ENCODE measurements at regions not wholly inside any gene's neighbourhood (a gene's known extent, or its start where the extent isn't known, plus 50 kb on each side); places are given as distances from the start of the nearest gene placed in this dataset.

DNA sequence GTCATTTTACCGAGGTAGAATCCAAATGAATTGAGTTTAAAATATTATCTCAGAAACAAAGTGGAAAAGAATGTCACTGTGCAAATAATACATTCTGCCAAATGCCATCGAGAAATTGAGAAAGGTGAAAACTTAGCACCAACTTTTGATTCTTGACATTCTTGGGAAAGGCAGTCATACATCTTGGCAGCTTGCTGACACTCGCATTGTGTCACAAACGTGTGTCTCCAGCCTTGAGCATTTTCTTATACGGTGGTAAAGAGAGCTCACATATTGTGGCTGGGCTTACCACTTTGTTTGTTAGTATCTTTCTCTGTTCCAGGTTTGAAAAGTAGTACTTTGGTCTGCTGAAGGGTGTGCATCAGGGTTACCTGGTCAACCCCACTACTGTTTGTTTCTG, 1456.1 kb downstream of the BRINP3 start:
- H3K36me3 ChIP-seq: no peaks in the 10 kb centered on the region
- intact Hi-C loops (cut with DNase I): no loop called here
- no peak overlapping the region for H3K4me3 ChIP-seq
- no peaks in the 10 kb centered on the region for H3K27me3 ChIP-seq
- TF ChIP-seq POLR2AphosphoS5 (IDR thresholded peaks at IDR 0.05) (no peak), POLR2A (IDR thresholded peaks at IDR 0.05) (no peak), EP300 (IDR thresholded peaks at IDR 0.05) (no peak)
- TF ChIP-seq, protein P1, sequence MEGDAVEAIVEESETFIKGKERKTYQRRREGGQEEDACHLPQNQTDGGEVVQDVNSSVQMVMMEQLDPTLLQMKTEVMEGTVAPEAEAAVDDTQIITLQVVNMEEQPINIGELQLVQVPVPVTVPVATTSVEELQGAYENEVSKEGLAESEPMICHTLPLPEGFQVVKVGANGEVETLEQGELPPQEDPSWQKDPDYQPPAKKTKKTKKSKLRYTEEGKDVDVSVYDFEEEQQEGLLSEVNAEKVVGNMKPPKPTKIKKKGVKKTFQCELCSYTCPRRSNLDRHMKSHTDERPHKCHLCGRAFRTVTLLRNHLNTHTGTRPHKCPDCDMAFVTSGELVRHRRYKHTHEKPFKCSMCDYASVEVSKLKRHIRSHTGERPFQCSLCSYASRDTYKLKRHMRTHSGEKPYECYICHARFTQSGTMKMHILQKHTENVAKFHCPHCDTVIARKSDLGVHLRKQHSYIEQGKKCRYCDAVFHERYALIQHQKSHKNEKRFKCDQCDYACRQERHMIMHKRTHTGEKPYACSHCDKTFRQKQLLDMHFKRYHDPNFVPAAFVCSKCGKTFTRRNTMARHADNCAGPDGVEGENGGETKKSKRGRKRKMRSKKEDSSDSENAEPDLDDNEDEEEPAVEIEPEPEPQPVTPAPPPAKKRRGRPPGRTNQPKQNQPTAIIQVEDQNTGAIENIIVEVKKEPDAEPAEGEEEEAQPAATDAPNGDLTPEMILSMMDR (IDR thresholded peaks at IDR 0.05): no peak
- H3K27ac ChIP-seq: no peak overlapping the region
- H3K9me3 ChIP-seq: peaks cover 0 to 3% (median 0%) of the 10 kb centered on the region in 4 donors
- no peak for DNase-seq
- WGBS, 2 donors: 82 to 87% methylated on average over 5 of the region's 5 CpGs
- H3K4me1 ChIP-seq: no peaks in the 10 kb centered on the region

DNA sequence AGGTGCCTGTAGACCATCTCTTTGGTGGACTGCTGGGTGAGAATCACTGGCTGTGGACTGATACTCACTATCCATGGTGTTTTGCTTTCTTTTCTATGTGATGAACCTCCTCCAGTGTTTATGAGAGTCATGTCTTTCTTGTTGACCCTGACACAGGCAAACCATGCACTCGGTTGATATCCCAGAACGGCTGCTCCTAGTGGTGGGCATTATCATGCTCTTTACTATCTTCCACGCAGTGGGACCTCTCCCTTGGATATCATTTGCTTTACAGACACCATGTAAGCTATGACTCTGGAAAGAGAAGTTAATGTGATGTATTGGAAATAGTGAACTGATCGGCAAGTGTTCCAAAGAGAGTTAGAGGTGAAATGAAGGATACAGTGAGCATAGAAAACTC, 1455.6 kb downstream of the BRINP3 start:
- no peak for DNase-seq
- H3K9me3 ChIP-seq: peaks cover 0 to 3% (median 0%) of the 10 kb centered on the region in 4 donors
- no peaks in the 10 kb centered on the region for H3K36me3 ChIP-seq
- H3K4me1 ChIP-seq: no peaks in the 10 kb centered on the region
- TF ChIP-seq POLR2AphosphoS5 (IDR thresholded peaks at IDR 0.05): no peak
- no peak for TF ChIP-seq EP300 (IDR thresholded peaks at IDR 0.05)
- TF ChIP-seq, protein P1 (IDR thresholded peaks at IDR 0.05): no peak
- TF ChIP-seq POLR2A (IDR thresholded peaks at IDR 0.05): no peak
- intact Hi-C loops (cut with DNase I): no loop called here
- no peak overlapping the region for H3K27ac ChIP-seq
- no peaks in the 10 kb centered on the region for H3K27me3 ChIP-seq
- WGBS, 2 donors: 82 to 87% methylated on average over 4 of the region's 4 CpGs
- no peak overlapping the region for H3K4me3 ChIP-seq

DNA sequence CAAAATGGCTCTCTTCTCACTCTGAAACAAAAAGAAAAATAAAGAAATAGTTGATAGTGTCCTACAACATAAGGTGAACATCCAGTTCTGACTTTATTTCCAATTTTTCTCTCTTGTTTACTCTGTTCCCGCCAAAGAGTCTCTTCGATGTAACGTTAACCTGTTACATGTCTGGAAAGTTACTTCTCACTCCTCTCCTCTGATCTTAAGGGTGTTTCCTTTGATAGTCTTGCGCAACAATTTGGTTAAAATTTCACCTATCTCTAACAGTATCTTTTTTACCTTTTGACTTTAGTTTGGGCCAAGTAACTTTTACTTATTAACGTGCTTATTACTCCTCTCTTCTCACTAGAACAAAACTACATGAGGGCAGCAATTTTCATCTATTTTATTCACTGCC, 1450.2 kb downstream of the BRINP3 start:
- Histone ChIP-seq H3K27ac (no peak overlapping the region), H3K4me1 (no peaks in the 10 kb centered on the region), H3K36me3 (no peaks in the 10 kb centered on the region), H3K4me3 (no peak overlapping the region), H3K27me3 (no peaks in the 10 kb centered on the region), H3K9me3 (no peaks in the 10 kb centered on the region)
- 18 to 62% methylated on average over 5 of the region's 5 CpGs for WGBS, 2 donors
- intact Hi-C loops (cut with DNase I): no loop called here
- no peak for DNase-seq
- TF ChIP-seq, protein P1 (IDR thresholded peaks at IDR 0.05): no peak
- TF ChIP-seq POLR2A (IDR thresholded peaks at IDR 0.05) (no peak), POLR2AphosphoS5 (IDR thresholded peaks at IDR 0.05) (no peak), EP300 (IDR thresholded peaks at IDR 0.05) (no peak)

DNA sequence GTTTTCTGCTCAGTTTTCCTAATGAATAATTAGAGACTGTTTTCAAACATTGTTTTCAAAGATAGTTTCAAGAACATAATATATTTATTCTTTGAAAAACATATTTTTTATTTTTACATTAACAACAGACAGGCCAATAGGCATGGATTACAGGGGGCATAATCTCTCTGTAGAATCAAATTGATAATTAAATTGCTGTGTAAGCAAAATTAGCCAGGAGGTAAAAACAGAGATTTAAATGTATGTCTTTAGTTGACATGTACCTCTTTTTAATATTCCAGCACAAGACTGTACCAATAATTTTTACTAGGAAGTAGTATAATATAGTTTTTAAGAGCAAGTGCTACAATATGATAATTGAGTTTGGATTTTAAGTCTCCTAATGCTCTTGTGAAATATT, 1444.5 kb downstream of the BRINP3 start:
- intact Hi-C loops (cut with DNase I): no loop called here
- H3K4me3 ChIP-seq: no peak overlapping the region
- no peaks in the 10 kb centered on the region for H3K27me3 ChIP-seq
- no peak overlapping the region for H3K27ac ChIP-seq
- TF ChIP-seq POLR2A (IDR thresholded peaks at IDR 0.05) (no peak), EP300 (IDR thresholded peaks at IDR 0.05) (no peak), POLR2AphosphoS5 (IDR thresholded peaks at IDR 0.05) (no peak)
- TF ChIP-seq, protein P1 (IDR thresholded peaks at IDR 0.05): no peak
- H3K36me3 ChIP-seq: no peaks in the 10 kb centered on the region
- no peaks in the 10 kb centered on the region for H3K4me1 ChIP-seq
- no peaks in the 10 kb centered on the region for H3K9me3 ChIP-seq
- DNase-seq: no peak

DNA sequence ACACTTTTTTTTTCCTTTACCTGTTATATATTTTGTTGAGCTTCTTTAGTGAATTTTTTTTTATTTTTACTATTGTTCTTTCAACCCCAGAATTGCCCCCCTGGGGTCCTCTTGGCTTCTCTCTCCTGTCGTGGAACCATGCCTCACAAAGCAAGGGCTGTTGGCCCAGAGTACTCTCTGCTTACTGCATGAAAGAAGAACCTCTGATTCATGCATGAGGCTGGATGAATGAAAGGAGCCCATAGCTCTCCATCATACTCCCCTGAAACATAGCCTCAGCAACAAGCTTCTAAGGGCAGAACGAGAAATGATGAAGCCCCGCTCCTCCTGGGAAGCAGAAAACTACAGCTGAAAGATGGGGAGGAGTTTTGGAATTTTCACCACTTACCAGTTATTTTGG, 1441.0 kb downstream of the BRINP3 start:
- no peak for TF ChIP-seq POLR2A (IDR thresholded peaks at IDR 0.05)
- no peak for TF ChIP-seq POLR2AphosphoS5 (IDR thresholded peaks at IDR 0.05)
- no peak for TF ChIP-seq EP300 (IDR thresholded peaks at IDR 0.05)
- TF ChIP-seq, protein P1 (IDR thresholded peaks at IDR 0.05): no peak
- 69 to 78% methylated on average over 3 of the region's 3 CpGs for WGBS, 2 donors
- intact Hi-C loops (cut with DNase I): no loop called here

More for the DNA sequence above, 1441.0 kb downstream of the BRINP3 start:
- H3K4me3 ChIP-seq: no peak overlapping the region
- H3K36me3 ChIP-seq: no peaks in the 10 kb centered on the region
- DNase-seq: no peak
- H3K27ac ChIP-seq: no peak overlapping the region
- H3K4me1 ChIP-seq: no peaks in the 10 kb centered on the region
- H3K27me3 ChIP-seq: no peaks in the 10 kb centered on the region
- no peaks in the 10 kb centered on the region for H3K9me3 ChIP-seq

Data from sigmoid colon (tissue), 6 donors.